K562 (cell line): ENCODE measurements at regions not wholly inside any gene's neighbourhood (a gene's known extent, or its start where the extent isn't known, plus 50 kb on each side); places are given as distances from the start of the nearest gene placed in this dataset.

Experiments
- ESRRB ChIP-seq: fragments of 250-450 bp; sonication (Bioruptor Pico); IDR thresholded peaks from 2 replicates; pipeline ENCODE4 v1.5.0; 2020; ENCODE audit warnings: mild to moderate bottlenecking, moderate library complexity, borderline replicate concordance
- ETS2 ChIP-seq: IDR thresholded peaks from 2 replicates; pipeline ENCODE4 v1.6.1; 2016; ENCODE audit warnings: borderline replicate concordance, missing genetic modification characterization, mild to moderate bottlenecking, moderate library complexity, missing compliant biosample characterization; ENCODE audit not compliant: poor library complexity, severe bottlenecking
- GTF2E2 ChIP-seq: fragments of 200-800 bp; sonication (Bioruptor generic); IDR thresholded peaks from 2 replicates; pipeline ENCODE4 v1.6.1; 2016; ENCODE audit warnings: missing genetic modification characterization, missing compliant biosample characterization
- HDAC8 ChIP-seq: fragments of 450-650 bp; IDR thresholded peaks from 2 replicates; pipeline ENCODE4 v1.6.1; 2016; ENCODE audit warnings: mild to moderate bottlenecking, missing genetic modification characterization, moderate library complexity, missing compliant biosample characterization
- HMGXB4 ChIP-seq: sonication (generic); formaldehyde crosslinking; IDR thresholded peaks from 2 replicates; pipeline ENCODE4 v1.8.1; 2023; ENCODE audit warnings: mild to moderate bottlenecking, missing genetic modification reagents
- JUNB ChIP-seq: fragments of 450-650 bp; formaldehyde crosslinking; conservative IDR thresholded peaks from 2 replicates; pipeline ENCODE4 v1.4.0; 2020; ENCODE audit warnings: mild to moderate bottlenecking
- KLF1 ChIP-seq: fragments of 450-650 bp; IDR thresholded peaks from 2 replicates; pipeline ENCODE4 v1.6.1; 2016; ENCODE audit warnings: missing genetic modification characterization, missing compliant biosample characterization
- LARP7 ChIP-seq: fragments of 450-650 bp; IDR thresholded peaks from 2 replicates; pipeline ENCODE4 v1.6.1; 2016
- NFXL1 ChIP-seq: fragments of 450-650 bp; formaldehyde crosslinking; IDR thresholded peaks from 2 replicates; pipeline ENCODE4 v1.4.0; 2021; ENCODE audit warnings: mild to moderate bottlenecking
- NKRF ChIP-seq: fragments of 450-650 bp; IDR thresholded peaks from 2 replicates; pipeline ENCODE4 v1.6.1; 2016; ENCODE audit warnings: borderline replicate concordance
- NONO ChIP-seq, 2 experiments: fragments of 200-400 bp in 1 of 2; fragments of 450-650 bp in 1 of 2; formaldehyde crosslinking in 1 of 2; IDR thresholded peaks; 2 replicates each; pipeline ENCODE4 v1.6.1; 2017; ENCODE audit warnings: low read depth in 2 of 2, mild to moderate bottlenecking in 2 of 2, moderate library complexity in 2 of 2, low read length in 1 of 2
- PCBP1 ChIP-seq: fragments of 200-400 bp; formaldehyde crosslinking; IDR thresholded peaks from 2 replicates; pipeline ENCODE4 v1.6.1; 2018; ENCODE audit warnings: mild to moderate bottlenecking, low read depth, low read length; ENCODE audit not compliant: poor library complexity, severe bottlenecking
- PTBP1 ChIP-seq: fragments of 200-400 bp; formaldehyde crosslinking; IDR thresholded peaks from 2 replicates; pipeline ENCODE4 v1.6.1; 2017; ENCODE audit warnings: low read depth, low read length
- RREB1 ChIP-seq: fragments of 250-450 bp; sonication (Bioruptor Pico); IDR thresholded peaks from 2 replicates; pipeline ENCODE4 v1.4.0; 2020
- SIRT6 ChIP-seq: IDR thresholded peaks from one replicate; pipeline ENCODE4 v1.6.1; 2012; ENCODE audit warnings: low read depth, mild to moderate bottlenecking, control low read depth, inconsistent platforms, low read length, moderate library complexity
- SUPT5H ChIP-seq: fragments of 450-650 bp; IDR thresholded peaks from 2 replicates; pipeline ENCODE4 v1.6.1; 2016
- ZKSCAN1 ChIP-seq: fragments of 150-350 bp; IDR thresholded peaks from 2 replicates; pipeline ENCODE4 v1.6.1; 2016; ENCODE audit warnings: low read depth, low read length
- ZNF133 ChIP-seq: fragments of 250-450 bp; sonication (Bioruptor Pico); IDR thresholded peaks from 2 replicates; pipeline ENCODE4 v1.4.0; 2020; ENCODE audit warnings: mild to moderate bottlenecking
- ZNF316 ChIP-seq: fragments of 450-650 bp; IDR thresholded peaks from 2 replicates; pipeline ENCODE4 v1.6.1; 2016
- ZNF766 ChIP-seq: fragments of 200-800 bp; sonication (Bioruptor generic); conservative IDR thresholded peaks from 2 replicates; pipeline ENCODE4 v1.6.1; 2016; ENCODE audit warnings: missing genetic modification characterization, missing compliant biosample characterization

GRCh38 chr18:966759-967576 is 62.3 kb downstream of the ADCYAP1 start (continued):
- no peak for TF ChIP-seq PTBP1
- TF ChIP-seq NFXL1 (CRISPR knock-in tag) = no peak
- TF ChIP-seq ZNF133 (CRISPR knock-in tag) = no peak
- TF ChIP-seq ZKSCAN1 = no peak
- TF ChIP-seq ETS2 (tag) = no peak
- TF ChIP-seq JUNB (CRISPR knock-in tag) = no peak
- TF ChIP-seq NKRF = no peak
- no peak for TF ChIP-seq HDAC8
- no peak for TF ChIP-seq HMGXB4 (CRISPR knock-in tag)
- TF ChIP-seq ZNF316 = no peak
- 0 out of 2 replicates have a peak, but pooled peaks have one; percentile 39 for TF ChIP-seq GTF2E2 (tag)
- TF ChIP-seq RREB1 = no peak
- TF ChIP-seq PCBP1 = no peak
- TF ChIP-seq NONO (IDR thresholded peaks at IDR 0.05; ENCODE audit: low read depth in 2 of 2, low read length in 1 of 2) = no peak
- TF ChIP-seq KLF1 (tag) = no peak
- TF ChIP-seq LARP7 = no peak
- no peak for TF ChIP-seq ESRRB (CRISPR knock-in tag)
- TF ChIP-seq SUPT5H = no peak
- TF ChIP-seq SIRT6 = no peak
- peak; percentile 97 for TF ChIP-seq ZNF766 (CRISPR knock-in tag)
